Osteocyte (in vitro differentiated cells): ENCODE measurements at regions not wholly inside any gene's neighbourhood (a gene's known extent, or its start where the extent isn't known, plus 50 kb on each side); places are given as distances from the start of the nearest gene placed in this dataset.
A peak's percentile ranks its signal among the peaks of the same experiment; 100 is the strongest.

ENCODE experiments used
- DNase-seq: peaks from one replicate; pipeline ENCODE4 v3.0.0; 2021; ENCODE audit warnings: mixed read lengths; ENCODE audit not compliant: unreplicated experiment; ENCODE audit errors: extremely low spot score
- H3K27ac Mint-ChIP-seq: one replicate; pipeline ENCODE4 v1.8.0; 2021; ENCODE audit warnings: mild to moderate bottlenecking, mixed read lengths; ENCODE audit not compliant: unreplicated experiment
- H3K27me3 Mint-ChIP-seq: one replicate; pipeline ENCODE4 v1.8.0; 2021; ENCODE audit warnings: mixed read lengths; ENCODE audit not compliant: unreplicated experiment
- H3K36me3 Mint-ChIP-seq: one replicate; pipeline ENCODE4 v1.8.0; 2021; ENCODE audit warnings: mixed read lengths; ENCODE audit not compliant: unreplicated experiment
- H3K4me1 Mint-ChIP-seq: one replicate; pipeline ENCODE4 v1.8.0; 2021; ENCODE audit warnings: mixed read lengths; ENCODE audit not compliant: unreplicated experiment
- H3K4me3 Mint-ChIP-seq: one replicate; pipeline ENCODE4 v1.8.0; 2021; ENCODE audit warnings: mild to moderate bottlenecking, moderate library complexity, mixed read lengths; ENCODE audit not compliant: unreplicated experiment
- H3K9me3 Mint-ChIP-seq: one replicate; pipeline ENCODE4 v1.8.0; 2021; ENCODE audit warnings: mixed read lengths; ENCODE audit not compliant: unreplicated experiment
- TF ChIP-seq, protein P1 (sequence below): fragments of 200-600 bp; sonication (generic); IDR thresholded peaks from 2 replicates; pipeline ENCODE4 v1.5.0; 2021; ENCODE audit warnings: antibody characterized with exemption, mild to moderate bottlenecking, moderate library complexity

- DNase-seq, result no peak
- Mint-ChIP-seq H3K4me1 (no peaks in the 10 kb centered on the region), H3K4me3 (no peak overlapping the region), H3K9me3 (no peaks in the 10 kb centered on the region), H3K27ac (no peak overlapping the region), H3K27me3 (peaks cover 52% of the 10 kb centered on the region), H3K36me3 (no peaks in the 10 kb centered on the region)
- TF ChIP-seq, protein P1, sequence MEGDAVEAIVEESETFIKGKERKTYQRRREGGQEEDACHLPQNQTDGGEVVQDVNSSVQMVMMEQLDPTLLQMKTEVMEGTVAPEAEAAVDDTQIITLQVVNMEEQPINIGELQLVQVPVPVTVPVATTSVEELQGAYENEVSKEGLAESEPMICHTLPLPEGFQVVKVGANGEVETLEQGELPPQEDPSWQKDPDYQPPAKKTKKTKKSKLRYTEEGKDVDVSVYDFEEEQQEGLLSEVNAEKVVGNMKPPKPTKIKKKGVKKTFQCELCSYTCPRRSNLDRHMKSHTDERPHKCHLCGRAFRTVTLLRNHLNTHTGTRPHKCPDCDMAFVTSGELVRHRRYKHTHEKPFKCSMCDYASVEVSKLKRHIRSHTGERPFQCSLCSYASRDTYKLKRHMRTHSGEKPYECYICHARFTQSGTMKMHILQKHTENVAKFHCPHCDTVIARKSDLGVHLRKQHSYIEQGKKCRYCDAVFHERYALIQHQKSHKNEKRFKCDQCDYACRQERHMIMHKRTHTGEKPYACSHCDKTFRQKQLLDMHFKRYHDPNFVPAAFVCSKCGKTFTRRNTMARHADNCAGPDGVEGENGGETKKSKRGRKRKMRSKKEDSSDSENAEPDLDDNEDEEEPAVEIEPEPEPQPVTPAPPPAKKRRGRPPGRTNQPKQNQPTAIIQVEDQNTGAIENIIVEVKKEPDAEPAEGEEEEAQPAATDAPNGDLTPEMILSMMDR, result no peak
These were observed 154.6 kb upstream of the SESN3 start for GRCh38 chr11:95385577-95385976.

- TF ChIP-seq, protein P1, result no peak
- H3K4me1 Mint-ChIP-seq, result peaks cover 18% of the 10 kb centered on the region
- no peak overlapping the region for H3K27ac Mint-ChIP-seq
- no peaks in the 10 kb centered on the region for H3K36me3 Mint-ChIP-seq
- peaks cover 31% of the 10 kb centered on the region for H3K27me3 Mint-ChIP-seq
- no peaks in the 10 kb centered on the region for H3K9me3 Mint-ChIP-seq
- no peak overlapping the region for H3K4me3 Mint-ChIP-seq
- no peak for DNase-seq
These were observed 148.5 kb upstream of the SESN3 start for GRCh38 chr11:95379479-95379878.

DNA sequence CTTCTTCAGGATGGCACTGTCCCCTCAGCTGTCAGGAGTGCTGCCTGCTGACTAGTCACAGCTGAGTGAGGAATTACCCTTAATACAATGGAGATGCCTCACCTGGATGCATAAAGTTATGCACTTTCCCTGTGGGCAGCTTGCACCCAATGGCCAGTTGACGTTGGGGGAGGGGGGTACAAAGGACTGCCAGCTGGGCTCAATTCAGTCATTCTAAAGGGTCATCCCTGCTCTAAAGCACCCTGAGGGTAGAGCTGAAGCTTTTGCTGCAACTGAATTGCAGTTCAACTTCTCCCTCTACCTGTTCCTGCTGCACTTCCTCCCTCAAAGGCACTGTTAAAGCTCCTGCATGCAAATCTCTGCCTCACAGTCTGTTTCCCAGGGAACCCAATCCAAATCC is 147.8 kb upstream of the SESN3 start:
- no peak for DNase-seq
- no peaks in the 10 kb centered on the region for H3K9me3 Mint-ChIP-seq
- TF ChIP-seq, protein P1, result no peak
- no peaks in the 10 kb centered on the region for H3K36me3 Mint-ChIP-seq
- no peak overlapping the region for H3K4me3 Mint-ChIP-seq
- H3K27me3 Mint-ChIP-seq, result peaks cover 30% of the 10 kb centered on the region
- peaks cover 18% of the 10 kb centered on the region for H3K4me1 Mint-ChIP-seq
- H3K27ac Mint-ChIP-seq, result no peak overlapping the region

DNA sequence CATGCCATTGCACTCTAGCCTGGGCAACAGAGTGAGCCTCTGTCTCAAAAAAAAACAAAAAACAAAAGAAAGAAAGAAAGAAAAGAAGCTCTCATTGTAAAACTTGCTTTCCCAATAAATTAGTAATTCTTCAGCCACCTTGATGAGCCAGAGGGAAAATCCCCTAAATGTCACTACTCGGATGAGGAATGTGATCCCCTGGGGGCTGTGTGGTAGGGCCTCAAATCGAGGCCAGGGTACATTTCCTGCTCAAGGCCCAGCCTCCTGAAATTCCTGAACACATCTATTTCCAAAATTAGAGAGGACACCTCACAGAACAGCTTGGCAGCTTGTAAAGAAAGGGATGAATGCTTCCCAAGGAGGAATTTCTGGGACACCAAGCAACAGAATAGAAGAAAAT is 147.1 kb upstream of the SESN3 start:
- peaks cover 23% of the 10 kb centered on the region for H3K27me3 Mint-ChIP-seq
- H3K36me3 Mint-ChIP-seq, result no peaks in the 10 kb centered on the region
- TF ChIP-seq, protein P1, result no peak
- H3K27ac Mint-ChIP-seq, result no peak overlapping the region
- H3K4me1 Mint-ChIP-seq, result peaks cover 18% of the 10 kb centered on the region
- H3K4me3 Mint-ChIP-seq, result no peak overlapping the region
- no peaks in the 10 kb centered on the region for H3K9me3 Mint-ChIP-seq
- no peak for DNase-seq

DNA sequence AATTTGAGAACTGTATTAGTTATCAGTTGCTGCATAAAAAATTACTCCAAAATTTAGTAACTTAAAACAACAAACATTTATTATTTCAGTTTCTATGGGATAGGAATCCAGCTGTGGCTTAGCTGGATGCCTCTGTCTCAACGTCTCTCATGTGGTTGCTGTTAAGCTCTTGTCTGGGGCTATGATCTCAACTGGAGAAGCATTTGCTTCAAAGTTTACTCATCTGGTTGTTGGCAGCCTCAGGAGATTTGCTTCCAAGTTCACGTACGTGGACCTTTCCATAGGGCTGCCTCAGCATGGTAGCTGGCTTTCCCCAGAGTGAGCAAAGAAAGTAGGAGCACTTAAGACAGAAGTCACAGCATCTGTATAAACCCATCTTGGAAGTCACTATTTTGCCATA is 144.9 kb upstream of the SESN3 start:
- H3K27me3 Mint-ChIP-seq, result peaks cover 8% of the 10 kb centered on the region
- H3K36me3 Mint-ChIP-seq, result no peaks in the 10 kb centered on the region
- peak overlapping the region; percentile 69 for H3K27ac Mint-ChIP-seq
- H3K9me3 Mint-ChIP-seq, result no peaks in the 10 kb centered on the region
- no peak for DNase-seq
- H3K4me1 Mint-ChIP-seq, result peaks cover 21% of the 10 kb centered on the region
- TF ChIP-seq, protein P1, result no peak
- no peak overlapping the region for H3K4me3 Mint-ChIP-seq
